Glomerular endothelial cell (primary cell): ENCODE measurements at regions not wholly inside any gene's neighbourhood (a gene's known extent, or its start where the extent isn't known, plus 50 kb on each side); places are given as distances from the start of the nearest gene placed in this dataset.

Experiments used
- DNase-seq: peaks from one replicate; pipeline ENCODE4 v3.0.0-alpha.2; 2011; ENCODE audit warnings: low read depth, low spot score; ENCODE audit errors: extremely low read depth

DNA sequence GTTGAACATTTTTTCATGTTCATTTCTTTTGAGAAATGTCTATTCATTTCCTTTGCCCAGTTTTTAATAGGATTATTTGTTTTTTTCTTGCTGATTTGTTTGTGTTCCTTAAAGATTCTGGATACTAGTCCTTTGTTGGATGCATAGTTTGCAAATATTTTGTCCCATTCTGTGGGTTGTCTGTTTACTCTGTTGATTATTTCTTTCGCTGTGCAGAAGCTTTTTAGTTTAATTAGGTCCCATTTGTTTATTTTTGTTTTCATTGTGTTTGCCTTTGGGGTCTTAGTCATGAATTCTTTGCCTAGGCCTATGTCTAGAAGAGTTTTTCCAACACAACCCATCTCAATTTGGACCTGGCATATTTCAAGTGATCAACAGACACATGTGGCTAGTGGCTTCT lies 116.1 kb upstream of the GALNT2 start:
- DNase-seq = no peak

DNA sequence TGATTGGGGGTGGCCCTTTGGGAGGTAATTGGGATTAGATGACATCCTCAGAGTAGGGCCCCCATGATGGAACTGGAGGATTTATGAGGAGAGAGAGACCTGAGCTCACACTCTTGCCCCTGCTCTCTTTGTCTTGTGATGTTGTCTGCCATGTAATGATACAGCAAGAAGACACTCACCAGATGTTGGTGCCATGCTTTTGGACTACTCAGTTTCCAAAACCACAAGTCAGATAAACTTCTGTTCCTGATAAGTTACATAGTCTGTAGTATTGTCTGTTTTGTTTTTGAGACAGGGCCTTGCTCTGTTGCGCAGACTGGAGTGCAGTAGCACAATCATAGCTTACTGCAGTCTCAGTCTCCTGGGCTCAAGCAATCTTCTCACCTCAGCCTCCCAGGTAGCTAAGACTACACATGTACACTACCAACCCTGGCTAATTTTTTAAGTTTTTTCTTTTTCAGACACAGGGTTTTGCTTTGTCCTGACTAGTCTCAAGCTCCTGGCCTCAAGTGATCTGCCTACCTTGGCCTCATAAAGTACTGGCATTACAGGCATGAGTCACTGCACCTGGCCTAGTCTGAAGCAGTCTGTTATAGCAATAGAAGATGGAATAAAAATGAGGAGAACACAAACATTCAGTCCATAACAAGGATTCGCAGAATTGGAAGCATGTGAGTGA lies 115.0 kb upstream of the GALNT2 start:
- no peak for DNase-seq

DNA sequence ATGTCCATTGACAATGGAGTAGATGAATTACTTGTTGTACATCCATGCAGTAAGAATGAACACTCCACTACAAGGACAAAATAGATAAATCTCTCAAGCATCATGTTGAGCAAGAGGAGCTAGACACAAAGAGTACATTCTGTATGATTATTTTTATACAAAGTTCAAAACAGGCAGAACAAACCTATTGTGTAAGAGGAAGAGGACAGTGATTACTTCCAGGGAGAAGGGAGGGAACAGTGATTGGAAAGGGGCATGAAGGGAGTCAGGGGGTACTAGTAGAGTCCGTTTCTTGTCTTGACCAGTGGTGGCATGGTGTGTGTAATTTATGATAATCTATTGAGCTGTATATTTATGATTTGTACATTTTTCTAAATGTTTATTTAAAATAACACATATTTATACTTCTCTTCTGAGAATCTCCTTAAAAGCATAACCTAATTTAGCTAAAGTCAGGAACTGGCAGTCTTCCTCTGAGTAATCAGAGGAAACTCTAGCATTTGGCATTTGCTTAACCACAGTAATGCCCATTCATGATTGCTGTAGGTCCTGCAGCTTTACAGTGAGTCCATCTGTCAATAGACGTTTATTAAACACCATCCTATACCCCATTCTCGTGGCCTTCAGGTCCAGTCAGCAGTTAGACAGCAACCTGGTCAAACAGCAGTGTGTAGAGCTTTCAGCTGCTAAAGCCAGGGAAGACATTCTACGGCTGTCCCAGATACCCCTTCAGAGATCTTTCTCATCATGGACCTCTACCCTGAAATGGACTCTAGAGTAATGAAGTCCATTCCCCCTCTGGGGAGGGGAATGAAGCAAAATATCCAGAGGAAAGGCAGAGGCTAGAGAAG lies 114.1 kb upstream of the GALNT2 start:
- no peak for DNase-seq

DNA sequence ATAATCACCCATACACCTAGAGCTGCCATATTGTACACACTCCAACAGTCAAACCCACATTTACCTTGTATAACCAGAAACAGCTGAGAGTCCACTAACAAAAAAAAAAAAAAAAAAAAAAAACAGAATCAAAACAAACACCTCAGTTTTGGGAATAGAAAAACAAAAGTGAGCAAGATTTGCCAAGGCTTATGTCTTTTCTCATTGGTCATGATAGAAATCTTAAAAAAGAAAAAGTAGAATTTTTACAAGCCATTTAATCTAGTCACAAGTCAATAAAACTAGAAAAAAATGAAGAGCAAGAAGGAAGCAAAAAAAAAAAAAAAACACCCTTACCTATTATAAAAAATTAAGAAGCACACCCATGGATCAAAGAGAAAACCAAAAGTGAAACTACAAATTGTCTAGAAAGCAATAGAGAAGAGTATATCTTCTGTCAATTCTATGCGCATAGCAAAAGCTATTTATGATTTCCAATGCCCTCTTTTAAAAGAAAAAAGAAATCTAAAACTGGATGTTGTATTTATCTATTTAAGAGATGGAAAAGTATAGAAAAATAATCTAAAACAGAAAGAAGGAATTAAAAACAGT lies 113.2 kb upstream of the GALNT2 start:
- DNase-seq = no peak

DNA sequence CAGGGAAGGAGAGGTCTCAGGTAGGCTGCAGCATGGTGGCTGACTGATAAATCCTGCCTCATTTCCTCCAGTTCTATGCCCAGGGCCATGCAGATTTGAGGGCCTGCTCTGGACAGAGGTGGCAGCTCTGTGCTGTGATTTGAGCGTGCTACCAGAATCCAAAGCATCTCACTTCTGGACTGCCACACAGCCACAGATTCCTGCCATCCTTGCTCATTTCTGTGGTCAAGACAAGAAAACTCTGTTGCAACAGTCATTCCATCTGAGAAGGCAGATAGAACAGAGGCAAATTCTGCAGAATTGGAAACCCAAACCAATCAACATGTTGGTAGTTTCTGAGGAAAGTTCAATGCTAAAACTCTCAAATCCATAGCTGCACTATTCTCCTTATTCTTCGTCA lies 102.8 kb upstream of the GALNT2 start:
- DNase-seq = no peak

DNA sequence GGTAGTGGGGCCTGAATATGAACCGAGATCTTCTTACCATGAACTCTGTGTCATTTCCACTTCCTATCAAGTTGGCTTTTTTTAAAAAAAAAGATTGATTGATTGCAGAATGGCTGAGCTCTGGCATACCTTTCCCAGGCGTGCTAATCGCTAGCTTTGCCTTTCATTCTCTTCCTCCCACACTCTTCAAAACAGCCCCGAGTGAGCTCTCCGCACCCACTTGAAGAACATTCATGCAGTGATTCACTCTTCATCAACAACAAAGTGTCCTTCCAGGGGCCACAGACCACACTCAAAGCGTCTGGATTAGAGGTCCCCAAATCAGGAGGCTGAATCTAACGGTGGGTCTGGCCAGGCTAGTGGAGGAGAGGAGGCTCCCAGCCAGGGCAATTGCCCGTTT lies 96.3 kb upstream of the GALNT2 start:
- no peak for DNase-seq

DNA sequence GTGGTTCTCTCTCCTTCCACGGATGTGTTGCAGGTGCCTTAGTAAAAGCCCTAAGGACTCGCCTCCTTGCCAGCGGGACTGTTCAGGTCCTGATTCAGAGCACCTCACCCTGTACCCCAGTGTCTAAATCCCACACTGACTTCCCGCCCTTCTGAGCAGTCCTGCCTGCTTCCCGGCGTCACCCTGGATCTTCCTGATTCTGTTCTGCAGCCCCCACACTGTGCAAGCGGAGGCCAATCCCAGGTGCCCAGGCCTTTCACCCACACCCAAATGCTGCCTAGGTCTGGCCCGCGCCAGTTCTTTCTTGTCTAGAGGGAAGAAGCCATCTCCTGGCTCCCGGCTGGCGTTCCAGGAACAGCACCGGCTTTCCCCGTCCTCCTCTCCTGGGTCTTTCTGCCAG lies 95.9 kb upstream of the GALNT2 start:
- DNase-seq = no peak

DNA sequence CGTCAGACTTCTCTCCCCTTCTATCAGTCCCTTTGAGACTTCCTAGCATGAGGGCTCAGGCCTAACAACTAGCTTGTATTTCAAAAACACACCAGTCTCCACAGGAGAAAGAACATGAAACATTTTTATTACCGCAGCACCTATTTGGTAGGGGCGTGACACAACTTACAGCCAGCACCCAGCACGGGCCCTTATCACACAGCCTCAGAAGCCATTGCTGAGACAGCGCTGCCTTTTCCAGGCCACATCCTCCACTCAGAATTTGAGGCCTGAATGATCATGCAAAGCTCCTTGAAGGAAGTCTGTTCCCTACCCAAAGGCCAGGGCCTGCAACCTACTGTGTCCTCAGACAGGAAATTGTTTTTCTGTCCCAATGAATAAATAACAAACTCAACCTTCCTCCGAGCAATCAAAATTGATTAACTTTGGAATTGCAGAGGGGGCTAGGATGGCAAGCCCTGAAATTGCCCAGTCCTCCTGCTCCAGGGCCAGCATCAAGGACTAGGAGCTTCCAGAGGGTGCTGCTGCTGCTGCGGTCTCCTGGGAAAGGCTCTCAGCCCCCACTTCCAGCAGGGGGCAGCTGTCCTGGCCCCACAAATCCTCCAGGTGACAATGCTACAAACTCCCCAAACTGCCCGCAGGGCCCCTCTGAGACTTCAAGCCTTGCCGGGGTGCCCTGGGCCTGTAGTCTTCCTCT lies 94.3 kb upstream of the GALNT2 start:
- no peak for DNase-seq

DNA sequence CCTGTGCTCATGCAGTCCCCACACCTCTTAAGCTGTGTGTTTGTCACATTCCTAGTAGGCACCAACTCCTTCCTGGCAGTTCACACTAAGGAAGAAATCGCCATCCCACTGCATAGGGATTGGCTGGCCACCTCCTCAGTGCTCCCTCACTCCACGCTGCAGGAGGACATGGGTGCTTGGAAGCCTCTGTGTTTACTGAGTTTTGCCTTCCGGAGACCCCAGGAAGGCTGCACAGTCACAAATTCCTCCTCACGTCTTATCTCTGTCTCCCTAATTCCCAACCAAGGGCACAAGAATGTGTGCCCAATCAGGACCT lies 93.8 kb upstream of the GALNT2 start:
- DNase-seq = no peak

DNA sequence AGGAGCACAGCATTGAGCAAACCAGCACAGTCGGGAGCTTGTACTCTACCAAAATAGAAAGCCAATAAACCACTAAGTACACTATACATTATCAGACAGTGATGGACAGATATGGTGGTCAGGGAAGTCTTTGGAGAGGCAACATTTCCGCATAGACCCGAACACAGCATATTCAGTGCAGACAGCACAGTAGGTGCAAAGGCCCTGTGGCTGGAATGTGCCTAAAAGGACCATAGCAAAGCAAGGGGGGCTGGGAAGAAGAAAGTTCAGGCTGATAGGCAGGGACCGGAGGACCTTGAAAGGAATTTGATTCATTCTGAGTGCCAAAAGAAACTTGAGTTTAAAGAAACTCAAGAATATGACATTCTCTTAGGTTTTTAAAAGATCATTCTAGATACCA lies 92.0 kb upstream of the GALNT2 start:
- no peak for DNase-seq

DNA sequence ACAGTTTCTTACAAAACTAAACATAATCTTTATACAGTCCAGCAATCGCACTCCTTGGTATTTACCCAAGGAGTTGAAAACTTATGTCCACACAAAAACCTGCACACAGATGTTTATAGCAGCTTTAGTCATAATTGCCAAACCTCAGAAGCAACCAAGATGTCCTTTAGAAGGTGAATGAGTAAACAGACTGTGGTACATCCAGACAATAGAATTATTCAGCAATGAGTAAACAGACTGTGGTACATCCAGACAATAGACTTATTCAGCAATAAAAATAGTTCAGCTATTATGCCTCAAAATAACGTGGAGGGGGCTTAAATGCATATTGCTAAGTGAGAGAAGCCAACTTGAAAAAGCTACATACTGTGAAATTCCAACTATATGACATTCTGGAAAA lies 87.0 kb upstream of the GALNT2 start:
- DNase-seq = no peak

DNA sequence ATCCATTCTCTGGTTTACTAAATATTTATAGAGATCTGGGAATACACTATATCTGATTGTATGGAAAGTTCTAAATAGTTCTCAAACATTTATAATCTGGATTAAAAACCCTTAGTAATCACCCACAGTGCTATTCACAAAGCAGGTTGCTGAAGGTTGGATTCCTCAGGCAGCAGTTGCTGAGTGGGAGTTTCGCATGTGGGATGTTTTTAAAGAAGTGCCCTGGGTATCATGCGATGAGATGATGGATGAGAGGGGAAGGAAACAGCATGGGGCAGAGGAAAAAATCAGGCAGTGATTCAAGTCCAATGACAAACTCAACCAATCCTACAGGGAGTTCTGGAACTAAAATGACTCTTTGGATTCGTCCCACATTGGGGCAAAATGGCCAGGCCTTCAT lies 85.3 kb upstream of the GALNT2 start:
- DNase-seq = no peak

DNA sequence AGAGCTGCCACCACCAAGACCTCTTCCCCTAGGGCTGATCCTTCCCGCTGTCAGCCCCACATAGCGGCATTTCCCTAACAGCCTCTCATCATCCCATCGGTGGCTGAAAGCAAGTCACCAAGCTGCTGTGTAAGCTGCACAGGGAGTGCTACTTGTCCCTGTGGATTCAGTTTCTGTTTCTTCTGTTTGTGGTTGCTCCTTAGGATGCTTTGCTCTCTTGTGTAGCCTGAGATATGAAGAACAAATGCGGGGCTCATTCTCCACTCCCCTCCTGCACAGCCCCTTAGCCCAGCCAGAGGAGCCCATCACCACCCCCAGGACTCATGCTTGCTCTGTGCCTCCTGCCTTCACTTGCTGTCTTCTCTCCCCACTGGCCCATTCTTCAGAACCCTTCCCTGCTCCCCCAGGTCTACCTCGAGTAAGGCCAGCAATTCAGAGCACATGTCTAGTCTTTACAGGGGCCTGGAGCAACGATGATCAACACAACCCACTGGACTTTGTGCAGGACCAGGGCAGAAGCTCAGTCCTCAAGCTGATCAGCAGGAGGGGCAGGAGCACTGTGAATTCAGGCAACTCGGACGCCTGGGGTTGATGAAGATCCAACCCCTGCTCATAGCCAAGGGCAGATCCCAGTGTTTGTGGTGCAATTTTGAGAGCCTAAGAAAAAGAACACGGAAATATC lies 82.6 kb upstream of the GALNT2 start:
- no peak for DNase-seq

DNA sequence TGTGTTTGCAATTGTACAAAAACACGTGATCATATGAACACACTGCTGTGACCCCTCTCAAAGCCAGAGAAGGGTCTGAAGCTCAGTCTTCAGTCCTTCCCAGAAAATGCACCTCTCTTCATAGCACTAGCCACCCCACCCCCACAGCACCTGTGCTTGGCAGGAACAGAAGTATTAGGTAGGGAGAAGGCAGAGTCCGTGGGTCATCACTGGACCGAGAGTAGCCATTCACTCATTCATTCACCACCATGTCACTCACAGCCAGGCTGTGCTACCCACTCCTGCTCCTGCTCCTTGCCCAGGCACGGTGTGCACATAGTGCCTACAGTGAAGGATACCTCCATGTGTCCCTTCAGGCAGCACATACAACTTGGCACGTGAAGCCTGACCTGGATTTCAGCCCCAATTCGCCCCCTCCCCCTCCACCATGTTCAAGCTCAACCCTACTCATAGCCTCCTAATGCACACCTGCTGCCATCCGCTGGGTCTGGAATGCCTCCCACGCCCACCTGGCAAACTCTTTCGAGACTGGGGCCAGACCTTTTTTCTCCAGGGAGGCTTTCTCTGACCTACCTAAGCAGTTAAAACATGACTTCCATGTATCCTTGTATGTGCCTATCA lies 81.9 kb upstream of the GALNT2 start:
- no peak for DNase-seq

DNA sequence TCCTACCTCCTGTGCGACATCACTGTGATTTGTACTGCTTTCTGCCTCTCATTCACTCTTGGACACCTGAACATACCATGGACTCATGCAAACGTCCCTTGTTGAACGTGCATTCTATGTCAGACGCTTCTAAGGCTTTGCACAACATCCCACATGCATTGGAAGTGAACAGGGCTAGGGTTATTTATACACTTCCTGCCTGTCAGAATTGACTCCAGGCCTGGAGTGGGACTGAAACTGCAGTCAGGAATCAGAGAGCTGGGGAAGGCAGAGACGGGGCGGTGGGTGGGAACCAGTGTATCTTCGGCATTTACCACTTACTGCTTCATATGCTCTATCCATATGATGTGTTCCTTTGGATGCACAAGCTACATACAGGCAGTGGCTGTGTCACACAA lies 81.4 kb upstream of the GALNT2 start:
- DNase-seq = no peak

DNA sequence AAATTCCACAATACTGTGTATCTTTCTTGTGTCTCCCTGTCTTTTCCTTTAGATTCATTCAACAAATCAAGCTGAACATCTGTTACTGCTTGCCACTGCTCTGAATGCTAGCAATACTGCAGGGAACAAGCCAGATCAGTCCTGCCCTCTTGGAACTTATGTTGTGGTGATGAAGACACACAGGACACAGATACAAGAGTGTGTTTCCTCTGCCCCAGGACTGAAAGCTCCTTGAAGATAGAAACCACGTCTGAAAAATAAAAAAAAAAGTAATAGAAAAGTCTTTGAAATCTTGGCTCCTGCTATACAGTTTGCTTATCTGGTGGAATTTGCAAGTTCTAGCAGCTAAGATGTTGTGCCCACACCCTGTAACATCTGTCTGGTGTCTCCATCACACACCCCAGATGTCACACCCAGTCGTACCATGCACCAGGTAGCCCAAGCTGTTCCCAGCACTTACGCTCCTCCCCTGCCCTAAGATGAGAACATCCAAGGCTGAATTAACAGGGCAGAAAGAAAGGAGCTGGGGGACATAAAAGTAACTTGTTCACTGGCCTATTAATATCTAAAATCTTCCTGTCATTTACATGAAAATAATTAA lies 80.2 kb upstream of the GALNT2 start:
- DNase-seq = no peak

DNA sequence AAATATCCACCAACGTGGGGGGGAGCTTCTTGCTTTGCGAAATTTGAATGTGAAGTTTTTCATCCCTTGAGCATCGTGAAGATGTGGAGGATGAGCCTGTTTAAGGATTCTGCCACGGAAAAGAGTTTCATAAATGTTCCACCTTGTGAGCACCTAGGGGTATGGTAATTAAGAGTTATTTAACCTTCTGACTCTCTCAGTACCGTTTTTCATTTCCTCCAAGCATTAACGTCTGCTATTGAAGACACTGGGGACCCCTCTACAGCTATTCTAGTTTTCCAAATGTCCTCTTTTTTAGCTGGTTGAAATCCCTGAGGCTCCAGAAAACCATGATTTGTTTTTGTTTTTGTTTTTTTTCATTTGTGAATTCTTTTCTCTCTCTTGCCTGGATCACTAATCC lies 79.1 kb upstream of the GALNT2 start:
- DNase-seq = no peak

DNA sequence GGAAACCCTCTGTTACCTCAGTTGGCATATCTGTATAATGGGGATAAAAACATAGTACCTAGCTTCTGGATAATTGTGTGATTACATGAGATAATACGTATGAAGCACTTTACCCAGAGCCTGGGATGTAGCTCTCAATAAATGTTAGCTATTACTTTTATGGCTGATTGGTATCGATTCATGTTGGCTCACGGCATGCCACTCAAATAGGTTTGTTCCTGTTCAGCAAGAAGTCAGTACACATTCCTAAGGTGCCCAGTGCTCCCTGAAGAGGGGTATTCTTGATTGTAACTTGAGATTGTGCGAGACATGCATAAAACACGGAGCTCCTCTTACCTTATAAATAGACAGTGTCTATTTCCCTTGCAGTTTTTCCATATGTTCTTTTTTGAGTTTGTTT lies 78.5 kb upstream of the GALNT2 start:
- no peak for DNase-seq

DNA sequence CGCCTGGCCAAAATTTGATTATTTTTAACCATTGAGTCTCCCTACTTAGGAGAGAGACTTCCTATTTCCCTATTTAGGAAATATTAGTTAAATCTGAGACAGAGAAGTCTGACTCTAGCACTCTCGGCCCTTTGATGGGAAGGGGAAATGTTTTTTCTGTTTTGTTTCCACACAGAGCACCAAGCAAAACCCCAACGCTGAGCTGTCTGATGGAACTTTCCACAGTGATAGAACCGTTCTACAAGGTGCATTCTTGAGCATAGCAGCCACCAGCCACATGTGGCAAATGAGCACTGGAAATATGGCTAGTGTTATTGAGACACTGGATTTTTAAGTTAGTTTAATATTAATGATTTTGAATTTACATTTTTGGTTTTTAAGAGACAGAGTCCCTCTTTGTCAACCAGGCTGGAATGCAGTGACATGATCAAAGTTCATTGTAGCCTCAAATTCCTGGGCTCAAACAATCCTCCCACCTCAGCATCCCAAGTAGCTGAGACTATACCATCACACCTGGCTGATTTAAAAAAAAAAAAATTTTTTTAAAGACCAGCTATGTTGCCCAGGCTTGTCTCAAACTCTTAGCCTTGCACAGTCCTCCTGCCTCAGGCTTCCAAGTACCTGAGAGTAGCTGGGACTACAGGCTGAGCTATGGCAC lies 77.3 kb upstream of the GALNT2 start:
- DNase-seq = no peak

DNA sequence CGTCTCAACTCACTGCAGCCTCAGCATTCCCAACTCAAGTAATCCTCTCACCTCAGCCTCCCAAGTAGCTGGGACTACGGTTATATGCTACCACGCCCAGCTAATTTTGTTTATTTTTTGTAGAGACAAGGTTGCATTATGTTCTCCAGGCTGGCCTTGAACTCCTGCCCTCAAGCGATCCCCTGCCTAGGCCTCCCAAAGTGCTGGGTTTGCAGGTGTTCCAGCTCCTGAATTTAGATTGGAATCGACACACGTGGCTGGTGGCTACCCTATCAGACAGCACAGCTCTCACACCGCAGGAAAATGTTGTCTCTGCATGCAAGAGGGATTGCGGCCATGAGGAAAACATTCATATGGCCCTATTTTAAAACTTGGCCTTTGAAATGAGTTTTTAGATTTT lies 76.7 kb upstream of the GALNT2 start:
- DNase-seq = no peak
